Panc1 (cell line): ENCODE measurements at regions not wholly inside any gene's neighbourhood (a gene's known extent, or its start where the extent isn't known, plus 50 kb on each side); places are given as distances from the start of the nearest gene placed in this dataset.

Experiments
- ATAC-seq: fragments of 200-7000 bp; cut with Tn5 transposase; 2 replicates; pipeline ENCODE4 v1.9.1; 2020; ENCODE audit warnings: mild to moderate bottlenecking, moderate library complexity
- BruUV-seq: library from RNA; stranded (reverse); fragments of 400-500 nt; replicated peaks from 2 replicates; lab custom pipeline; 2021; lab: Mats Ljungman, UMichigan
- CTCF ChIA-PET: fragments of 300-600 bp; sonication (Branson Sonifier 250); formaldehyde crosslinking; loops from one replicate; lab custom pipeline; 2022; ENCODE audit warnings: antibody characterized with exemption; lab: Charles Lee
- POLR2A ChIA-PET: fragments of 300-600 bp; sonication (Branson Sonifier 250); formaldehyde crosslinking; loops from one replicate; lab custom pipeline; 2022; ENCODE audit warnings: antibody characterized with exemption; lab: Charles Lee
- DNase-seq: peaks from one replicate; pipeline ENCODE4 v3.0.0-alpha.2; 2010; ENCODE audit warnings: low read depth, low spot score
- H3K27ac ChIP-seq: 2 replicates; pipeline ENCODE4 v1.5.1; 2011; ENCODE audit warnings: mild to moderate bottlenecking, low read length, inconsistent platforms
- H3K27me3 ChIP-seq: fragments of 200-500 bp; sonication (Bioruptor generic); 2 replicates; pipeline ENCODE4 v1.6.0; 2014; ENCODE audit warnings: low read length, inconsistent platforms; ENCODE audit not compliant: control insufficient read depth, insufficient read depth
- H3K36me3 ChIP-seq: fragments of 200-500 bp; sonication (Bioruptor generic); 2 replicates; pipeline ENCODE4 v1.5.1; 2014; ENCODE audit warnings: inconsistent platforms, mild to moderate bottlenecking, low read length, moderate library complexity; ENCODE audit not compliant: control insufficient read depth, insufficient read depth
- H3K4me1 ChIP-seq: 2 replicates; pipeline ENCODE4 v1.5.1; 2011; ENCODE audit warnings: inconsistent platforms, mild to moderate bottlenecking, low read length, moderate library complexity; ENCODE audit not compliant: control insufficient read depth, insufficient read depth
- H3K4me3 ChIP-seq, 2 experiments: 2 replicates each; pipeline ENCODE4 v1.5.1; 2011 to 2012; ENCODE audit warnings: low read depth in 2 of 2, low read length in 2 of 2, mild to moderate bottlenecking in 2 of 2, inconsistent platforms in 1 of 2, moderate library complexity in 1 of 2
- H3K9me3 ChIP-seq: fragments of 200-500 bp; sonication (Bioruptor generic); 2 replicates; pipeline ENCODE4 v1.5.1; 2014; ENCODE audit warnings: low read depth, mild to moderate bottlenecking, inconsistent platforms, low read length, moderate library complexity; ENCODE audit not compliant: control insufficient read depth, insufficient read depth
- POLR2AphosphoS5 ChIP-seq: IDR thresholded peaks from 2 replicates; pipeline ENCODE4 v1.6.1; 2012; ENCODE audit warnings: mild to moderate bottlenecking, low read depth, low read length, moderate library complexity
- SIN3A ChIP-seq: IDR thresholded peaks from 2 replicates; pipeline ENCODE4 v1.6.1; 2012; ENCODE audit warnings: low read depth, mild to moderate bottlenecking, low read length, moderate library complexity, borderline replicate concordance; ENCODE audit not compliant: insufficient read depth
- TCF7L2 ChIP-seq: IDR thresholded peaks from 2 replicates; pipeline ENCODE4 v1.6.1; 2011; ENCODE audit warnings: mild to moderate bottlenecking, low read depth, low read length, inconsistent platforms
- in situ Hi-C: cut with HindIII; loops from 2 replicates; pipeline ENCODE4 v1.10.0; 2016; ENCODE audit warnings: low sequenced_read_pairs, low pct_unique_long_range_greater_than_20kb
- intact Hi-C: fragments of 100-400 bp; cut with micrococcal nuclease; formaldehyde crosslinking; loops from one replicate; pipeline ENCODE4 v1.10.0; 2022; ENCODE audit not compliant: unreplicated experiment
- TF ChIP-seq, protein P1 (sequence below), 2 experiments: IDR thresholded peaks; 2 replicates each; pipeline ENCODE4 v1.6.1; 2011 to 2012; ENCODE audit warnings: low read depth in 2 of 2, control low read depth in 1 of 2, low read length in 1 of 2, mild to moderate bottlenecking in 1 of 2, moderate library complexity in 1 of 2; ENCODE audit not compliant: insufficient read depth in 1 of 2
- TF ChIP-seq, protein P2 (sequence below): fragments of 450-650 bp; IDR thresholded peaks from 2 replicates; pipeline ENCODE4 v1.5.1; 2017; ENCODE audit warnings: mild to moderate bottlenecking

DNA sequence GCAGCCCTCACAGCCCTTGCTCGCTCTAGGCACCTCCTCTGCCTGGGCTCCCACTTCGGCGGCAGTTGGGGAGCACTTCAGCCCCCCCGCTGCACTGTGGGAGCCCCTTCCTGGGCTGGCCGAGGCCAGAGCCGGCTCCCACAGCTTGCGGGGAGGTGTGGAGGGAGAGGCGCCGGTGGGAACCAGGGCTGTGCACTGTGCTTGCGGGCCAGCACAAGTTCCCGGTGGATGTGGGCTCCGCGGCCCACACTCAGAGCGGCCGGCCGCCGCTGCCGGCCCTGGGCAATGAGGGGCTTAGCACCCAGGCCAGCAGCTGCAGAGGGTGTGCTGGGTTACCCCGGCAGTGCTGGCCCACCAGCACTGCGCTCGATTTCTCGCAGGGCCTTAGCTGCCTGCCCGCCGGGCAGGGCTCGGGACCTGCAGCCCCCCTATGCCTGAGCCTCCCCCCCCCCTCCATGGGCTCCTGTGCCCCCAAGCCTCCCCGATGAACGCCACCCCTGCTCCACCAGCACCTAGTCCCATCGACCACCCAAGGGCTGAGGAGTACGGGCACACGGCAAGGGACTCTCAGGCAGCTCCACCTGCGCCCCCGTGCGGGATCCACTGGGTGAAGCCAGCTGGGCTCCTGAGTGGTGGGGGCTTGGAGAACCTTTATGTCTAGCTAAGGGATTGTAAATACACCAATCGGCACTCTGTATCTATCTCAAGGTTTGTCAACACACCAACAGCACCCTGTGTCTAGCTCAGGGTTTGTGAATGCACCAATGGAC is 224.8 kb downstream of the ZNF608 start:
- no peak for DNase-seq
- Histone ChIP-seq H3K27ac (no peak overlapping the region), H3K9me3 (no peaks in the 10 kb centered on the region), H3K36me3 (no peaks in the 10 kb centered on the region), H3K4me3 (no peak overlapping the region), H3K27me3 (no peaks in the 10 kb centered on the region), H3K4me1 (no peaks in the 10 kb centered on the region)
- CTCF ChIA-PET: no interaction called here
- TF ChIP-seq, protein P1, sequence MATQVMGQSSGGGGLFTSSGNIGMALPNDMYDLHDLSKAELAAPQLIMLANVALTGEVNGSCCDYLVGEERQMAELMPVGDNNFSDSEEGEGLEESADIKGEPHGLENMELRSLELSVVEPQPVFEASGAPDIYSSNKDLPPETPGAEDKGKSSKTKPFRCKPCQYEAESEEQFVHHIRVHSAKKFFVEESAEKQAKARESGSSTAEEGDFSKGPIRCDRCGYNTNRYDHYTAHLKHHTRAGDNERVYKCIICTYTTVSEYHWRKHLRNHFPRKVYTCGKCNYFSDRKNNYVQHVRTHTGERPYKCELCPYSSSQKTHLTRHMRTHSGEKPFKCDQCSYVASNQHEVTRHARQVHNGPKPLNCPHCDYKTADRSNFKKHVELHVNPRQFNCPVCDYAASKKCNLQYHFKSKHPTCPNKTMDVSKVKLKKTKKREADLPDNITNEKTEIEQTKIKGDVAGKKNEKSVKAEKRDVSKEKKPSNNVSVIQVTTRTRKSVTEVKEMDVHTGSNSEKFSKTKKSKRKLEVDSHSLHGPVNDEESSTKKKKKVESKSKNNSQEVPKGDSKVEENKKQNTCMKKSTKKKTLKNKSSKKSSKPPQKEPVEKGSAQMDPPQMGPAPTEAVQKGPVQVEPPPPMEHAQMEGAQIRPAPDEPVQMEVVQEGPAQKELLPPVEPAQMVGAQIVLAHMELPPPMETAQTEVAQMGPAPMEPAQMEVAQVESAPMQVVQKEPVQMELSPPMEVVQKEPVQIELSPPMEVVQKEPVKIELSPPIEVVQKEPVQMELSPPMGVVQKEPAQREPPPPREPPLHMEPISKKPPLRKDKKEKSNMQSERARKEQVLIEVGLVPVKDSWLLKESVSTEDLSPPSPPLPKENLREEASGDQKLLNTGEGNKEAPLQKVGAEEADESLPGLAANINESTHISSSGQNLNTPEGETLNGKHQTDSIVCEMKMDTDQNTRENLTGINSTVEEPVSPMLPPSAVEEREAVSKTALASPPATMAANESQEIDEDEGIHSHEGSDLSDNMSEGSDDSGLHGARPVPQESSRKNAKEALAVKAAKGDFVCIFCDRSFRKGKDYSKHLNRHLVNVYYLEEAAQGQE (IDR thresholded peaks at IDR 0.05; ENCODE audit: insufficient read depth in 1 of 2, low read depth in 2 of 2, low read length in 1 of 2): no peak
- no peak for TF ChIP-seq TCF7L2
- no peak for TF ChIP-seq SIN3A
- TF ChIP-seq, protein P2, sequence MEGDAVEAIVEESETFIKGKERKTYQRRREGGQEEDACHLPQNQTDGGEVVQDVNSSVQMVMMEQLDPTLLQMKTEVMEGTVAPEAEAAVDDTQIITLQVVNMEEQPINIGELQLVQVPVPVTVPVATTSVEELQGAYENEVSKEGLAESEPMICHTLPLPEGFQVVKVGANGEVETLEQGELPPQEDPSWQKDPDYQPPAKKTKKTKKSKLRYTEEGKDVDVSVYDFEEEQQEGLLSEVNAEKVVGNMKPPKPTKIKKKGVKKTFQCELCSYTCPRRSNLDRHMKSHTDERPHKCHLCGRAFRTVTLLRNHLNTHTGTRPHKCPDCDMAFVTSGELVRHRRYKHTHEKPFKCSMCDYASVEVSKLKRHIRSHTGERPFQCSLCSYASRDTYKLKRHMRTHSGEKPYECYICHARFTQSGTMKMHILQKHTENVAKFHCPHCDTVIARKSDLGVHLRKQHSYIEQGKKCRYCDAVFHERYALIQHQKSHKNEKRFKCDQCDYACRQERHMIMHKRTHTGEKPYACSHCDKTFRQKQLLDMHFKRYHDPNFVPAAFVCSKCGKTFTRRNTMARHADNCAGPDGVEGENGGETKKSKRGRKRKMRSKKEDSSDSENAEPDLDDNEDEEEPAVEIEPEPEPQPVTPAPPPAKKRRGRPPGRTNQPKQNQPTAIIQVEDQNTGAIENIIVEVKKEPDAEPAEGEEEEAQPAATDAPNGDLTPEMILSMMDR: no peak
- no peak for TF ChIP-seq POLR2AphosphoS5
- no TSS peak for BruUV-seq
- no peak for ATAC-seq
- POLR2A ChIA-PET: no interaction called here
- intact Hi-C loops (no loop called here), in situ Hi-C loops (no loop called here)

DNA sequence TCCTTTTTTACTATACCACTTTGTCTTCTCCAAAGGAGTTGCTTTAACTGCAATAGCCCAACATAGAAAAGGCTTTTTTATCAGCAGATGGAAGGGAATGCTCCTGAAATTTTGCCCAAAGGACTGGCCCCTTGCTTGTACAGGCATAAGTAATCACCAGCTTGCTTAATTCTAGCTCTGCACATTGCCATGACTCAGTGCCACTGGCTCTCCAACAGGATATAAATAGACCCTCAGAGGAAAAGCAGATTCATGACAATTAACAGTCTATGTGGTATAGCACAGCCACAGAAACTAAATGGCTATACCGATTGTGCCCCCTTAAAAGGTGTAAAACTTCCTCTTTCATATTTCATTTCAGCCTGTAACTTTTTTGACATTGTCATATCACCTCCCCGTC is 227.0 kb downstream of the ZNF608 start:
- ChIA-PET POLR2A (no interaction called here), CTCF (no interaction called here)
- H3K4me1 ChIP-seq: no peaks in the 10 kb centered on the region
- intact Hi-C loops (no loop called here), in situ Hi-C loops (no loop called here)
- no peak for ATAC-seq
- H3K36me3 ChIP-seq: no peaks in the 10 kb centered on the region
- no peaks in the 10 kb centered on the region for H3K27me3 ChIP-seq
- no peak overlapping the region for H3K4me3 ChIP-seq
- no peak for DNase-seq
- TF ChIP-seq, protein P1 (IDR thresholded peaks at IDR 0.05; ENCODE audit: insufficient read depth in 1 of 2, low read depth in 2 of 2, low read length in 1 of 2): no peak
- no peak for TF ChIP-seq POLR2AphosphoS5
- no peak for TF ChIP-seq TCF7L2
- TF ChIP-seq, protein P2: no peak
- no peak for TF ChIP-seq SIN3A
- no peak overlapping the region for H3K27ac ChIP-seq
- H3K9me3 ChIP-seq: no peaks in the 10 kb centered on the region
- BruUV-seq: no TSS peak
